ENCODE measurements at regions not wholly inside any gene's neighbourhood (a gene's known extent, or its start where the extent isn't known, plus 50 kb on each side); places are given as distances from the start of the nearest gene placed in this dataset.

GRCh38 chr6:159572439-159573110, 120.5 kb downstream of the SOD2 start:
- no peak for TF ChIP-seq CTCF (IDR thresholded peaks at IDR 0.05)
- TF ChIP-seq POLR2A (IDR thresholded peaks at IDR 0.05) = no peak

Measured in thyroid gland (tissue), 4 donors.